DMS 273 treated with DMSO at 0.1 percent for 48 hours (cell line): ENCODE measurements at regions not wholly inside any gene's neighbourhood (a gene's known extent, or its start where the extent isn't known, plus 50 kb on each side); places are given as distances from the start of the nearest gene placed in this dataset.

Experiments
- DNase-seq: peaks from one replicate; lab custom pipeline; 2025; lab: John Stamatoyannopoulos, UW

DNA sequence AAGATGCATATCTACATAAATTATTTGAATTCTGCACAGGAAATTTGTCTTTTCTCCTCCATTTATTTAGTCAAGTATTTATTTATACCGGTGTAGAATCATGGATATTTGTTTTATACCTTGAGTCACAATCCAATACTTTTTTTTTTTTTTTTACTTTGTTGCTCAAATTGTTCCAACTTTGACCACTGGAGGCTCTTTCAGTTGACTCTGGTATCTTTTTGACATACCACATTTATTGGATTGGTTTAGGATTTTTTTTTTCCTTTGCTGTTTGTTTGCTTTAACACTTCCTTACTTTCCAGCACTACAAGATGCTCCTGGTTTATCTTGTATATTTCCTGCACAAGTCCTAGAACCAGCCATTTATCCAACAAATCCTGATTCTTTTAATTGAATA, 543.1 kb upstream of the RIOK2 start:
- no peak for DNase-seq

DNA sequence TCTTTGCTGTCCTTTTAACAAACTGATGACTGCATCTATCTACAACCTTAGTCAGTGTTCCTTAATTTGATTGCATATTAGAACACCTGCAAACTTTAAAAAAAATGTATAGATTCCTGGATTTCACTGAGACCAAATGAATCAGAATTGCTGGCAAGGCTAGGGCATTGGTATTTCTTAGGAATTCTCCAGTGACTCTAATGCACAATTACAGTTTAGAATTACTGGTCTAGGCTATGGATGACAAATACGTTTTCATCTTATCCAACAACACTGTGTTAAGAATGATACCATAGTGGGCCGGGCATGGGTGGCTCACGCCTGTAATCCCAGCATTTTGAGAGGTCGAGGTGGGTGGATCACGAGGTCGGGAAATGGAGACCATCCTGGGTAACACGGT, 545.9 kb upstream of the RIOK2 start:
- no peak for DNase-seq

DNA sequence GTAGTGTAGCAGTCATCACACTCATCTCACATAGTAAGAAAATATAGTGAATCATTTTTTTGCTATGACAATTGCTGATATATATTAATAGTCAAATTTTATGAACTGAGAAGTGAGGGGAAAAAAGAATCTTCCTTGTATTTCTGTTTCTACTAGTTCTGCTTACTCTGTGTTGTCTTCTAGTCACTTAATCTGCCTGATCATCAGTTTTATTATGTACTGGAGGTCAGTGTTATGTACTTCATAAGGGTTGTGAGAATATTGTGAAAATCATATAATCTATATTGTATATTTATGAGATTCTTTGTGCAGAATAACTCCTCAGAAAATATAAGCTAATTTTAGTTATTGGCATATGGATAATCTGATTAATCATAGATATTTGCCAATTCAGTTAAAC, 546.9 kb upstream of the RIOK2 start:
- no peak for DNase-seq

DNA sequence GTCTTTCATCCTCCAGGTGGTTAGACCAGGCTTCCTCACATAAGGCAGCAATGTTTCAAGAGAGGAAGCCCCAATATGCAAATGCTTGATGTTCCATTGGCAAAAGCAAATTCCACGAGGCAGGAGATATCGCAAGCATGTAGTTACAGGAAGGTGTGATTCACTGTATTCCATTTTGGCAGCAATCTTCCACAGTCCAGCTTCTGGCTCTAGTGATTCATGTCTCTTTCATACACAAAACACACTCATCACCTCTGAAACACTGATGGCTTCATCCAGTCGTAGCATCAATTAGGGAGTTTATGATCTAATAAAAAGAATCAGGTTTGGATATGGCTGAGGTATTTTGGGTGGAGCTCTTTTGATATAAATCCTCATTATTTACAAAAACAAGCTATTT, 552.2 kb upstream of the RIOK2 start:
- no peak for DNase-seq

DNA sequence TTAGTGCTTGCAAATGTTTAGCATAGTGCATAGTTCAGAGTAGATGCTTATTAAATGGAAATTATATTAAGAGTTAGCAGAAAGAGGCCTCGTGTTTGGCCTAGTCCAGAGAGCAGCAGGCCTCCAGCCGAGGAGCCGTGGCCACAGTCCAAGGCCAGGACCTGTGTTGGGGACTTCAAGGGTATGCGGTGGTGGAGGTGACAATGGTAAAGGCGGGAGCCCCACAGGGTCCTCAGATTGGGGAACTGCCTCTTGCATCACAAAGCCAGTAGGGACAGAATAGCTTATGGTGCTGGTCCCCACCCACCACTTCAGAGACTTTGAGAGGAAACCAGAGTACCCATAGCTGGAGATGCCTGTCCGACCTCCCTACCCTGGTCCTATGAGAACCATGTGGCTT, 554.6 kb upstream of the RIOK2 start:
- no peak for DNase-seq

DNA sequence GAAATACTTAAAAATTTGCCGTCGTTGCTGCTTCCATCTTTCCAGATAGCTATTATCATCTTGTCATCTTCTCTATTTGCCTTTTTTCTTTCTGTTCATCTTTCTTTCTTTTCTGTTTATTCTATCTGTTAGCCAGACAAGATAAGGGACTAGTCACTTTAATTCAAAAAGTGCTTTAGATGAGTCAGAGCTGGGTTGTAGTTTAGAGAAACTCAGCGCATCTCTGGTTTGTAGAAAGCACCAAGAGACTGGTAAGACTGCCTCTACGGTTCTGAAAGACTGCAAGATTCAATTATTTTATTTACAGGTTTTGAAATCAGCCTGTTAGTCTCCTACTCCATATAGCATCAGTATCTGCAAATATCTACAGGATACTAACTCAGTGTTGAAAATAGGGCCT, 562.8 kb upstream of the RIOK2 start:
- no peak for DNase-seq

DNA sequence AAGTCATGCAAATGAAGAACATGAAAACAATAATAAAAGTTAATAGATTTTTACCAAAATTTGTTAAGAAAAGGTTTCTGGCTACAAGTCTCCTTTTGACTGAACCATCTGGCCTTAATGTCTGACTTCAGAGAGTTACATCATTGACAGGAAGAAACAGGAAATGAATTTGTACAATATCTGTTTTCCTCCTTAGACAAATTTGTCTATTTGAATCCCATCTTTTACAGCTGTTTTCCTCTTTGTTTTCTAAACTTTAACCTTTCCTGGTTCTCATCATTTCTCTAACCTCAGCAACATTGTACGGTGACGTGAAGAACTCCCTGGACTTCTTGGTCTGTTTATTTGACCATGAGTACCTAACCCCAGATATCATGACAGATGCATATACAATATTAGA, 567.5 kb upstream of the RIOK2 start:
- no peak for DNase-seq

DNA sequence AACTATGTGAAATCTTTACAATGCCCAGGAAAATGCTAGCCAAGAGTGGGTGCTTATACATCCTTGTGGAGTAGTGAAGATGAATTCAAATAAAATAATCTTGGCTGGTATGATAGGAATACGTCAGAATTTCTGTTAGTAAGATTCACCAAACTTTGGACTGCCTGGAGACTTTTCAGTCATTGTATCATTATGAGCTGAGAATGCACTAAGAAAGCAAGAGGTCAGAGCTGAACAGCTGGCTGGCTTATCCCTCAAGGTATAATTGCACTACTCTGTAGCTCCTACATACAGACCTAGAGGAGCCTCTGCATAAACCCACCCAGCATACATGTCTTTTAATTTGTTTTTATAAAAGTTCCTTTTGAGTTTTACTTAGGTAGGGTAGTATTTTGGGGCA, 568.5 kb upstream of the RIOK2 start:
- no peak for DNase-seq

DNA sequence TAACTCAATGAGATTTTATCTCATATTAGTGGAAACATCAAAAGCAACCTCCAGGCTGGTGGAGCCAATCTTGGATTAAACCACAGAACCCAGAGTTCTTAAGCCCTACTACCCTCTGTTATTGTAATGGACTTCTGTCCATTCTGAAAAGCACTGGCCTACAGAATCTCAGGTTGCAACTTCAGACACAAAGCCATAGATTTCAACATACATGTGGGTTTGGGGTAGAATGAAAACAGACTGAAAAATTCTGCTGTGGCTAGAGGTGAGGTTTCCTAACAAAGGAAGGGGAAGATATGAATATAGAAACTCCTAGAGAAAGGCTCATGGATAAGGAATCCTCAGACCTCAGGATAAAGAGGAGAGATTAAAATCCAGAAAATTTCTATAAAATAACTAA, 569.8 kb upstream of the RIOK2 start:
- DNase-seq, result no peak

DNA sequence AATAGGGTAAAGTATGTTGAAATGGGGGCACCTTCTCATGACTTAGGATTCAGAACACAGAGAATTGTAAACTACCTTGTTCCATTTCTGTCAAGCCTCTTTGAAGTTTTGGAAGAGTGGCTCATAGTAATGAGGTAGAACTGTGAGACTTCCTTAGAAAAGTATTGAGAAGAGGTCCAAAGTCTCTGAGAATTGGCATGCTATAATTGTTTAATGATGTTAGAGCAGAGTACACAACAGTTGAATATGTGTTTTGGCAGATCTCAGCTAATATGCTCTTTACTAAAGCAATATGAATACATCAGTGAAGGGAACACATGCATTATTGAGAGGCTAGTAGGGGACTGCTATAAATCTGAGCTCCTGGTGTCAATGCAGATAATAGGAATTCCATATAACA, 579.4 kb upstream of the RIOK2 start:
- DNase-seq, result no peak

DNA sequence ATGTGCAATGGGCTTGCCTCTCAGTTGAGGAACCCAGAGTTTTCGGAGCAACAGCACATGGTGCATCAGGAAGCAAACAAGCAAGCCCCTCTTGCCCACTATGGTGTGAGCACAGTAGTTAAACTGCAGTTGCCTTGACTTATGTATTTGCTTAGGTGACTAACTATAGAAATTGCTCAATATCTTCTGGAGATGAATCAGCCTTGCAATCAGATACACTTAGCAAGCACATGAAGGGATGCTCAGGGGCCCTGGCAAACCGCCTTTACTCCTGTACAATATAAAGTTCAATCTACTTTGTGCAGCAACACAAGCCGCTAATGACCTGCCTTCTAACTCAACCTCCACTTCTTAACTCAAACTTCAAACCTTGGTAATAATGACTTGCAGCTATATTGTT, 581.7 kb upstream of the RIOK2 start:
- DNase-seq, result no peak

DNA sequence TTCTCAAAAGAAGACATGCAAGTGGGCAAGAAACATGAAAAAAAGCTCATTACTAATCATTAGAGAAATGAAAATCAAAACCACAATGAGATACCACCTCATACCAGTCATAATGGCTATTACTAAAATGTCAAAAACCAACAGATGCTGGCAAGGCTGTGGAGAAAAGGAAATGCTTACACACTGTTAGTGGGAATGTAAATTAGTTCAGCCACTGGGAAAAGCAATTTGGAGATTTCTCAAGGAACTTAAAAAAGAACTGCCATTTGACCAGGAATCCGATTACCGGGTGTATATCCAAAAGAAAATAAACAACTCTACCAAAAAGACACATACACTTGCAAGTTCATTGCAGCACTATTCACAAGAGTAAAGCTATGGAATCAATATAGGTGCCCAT, 595.4 kb upstream of the RIOK2 start:
- no peak for DNase-seq

DNA sequence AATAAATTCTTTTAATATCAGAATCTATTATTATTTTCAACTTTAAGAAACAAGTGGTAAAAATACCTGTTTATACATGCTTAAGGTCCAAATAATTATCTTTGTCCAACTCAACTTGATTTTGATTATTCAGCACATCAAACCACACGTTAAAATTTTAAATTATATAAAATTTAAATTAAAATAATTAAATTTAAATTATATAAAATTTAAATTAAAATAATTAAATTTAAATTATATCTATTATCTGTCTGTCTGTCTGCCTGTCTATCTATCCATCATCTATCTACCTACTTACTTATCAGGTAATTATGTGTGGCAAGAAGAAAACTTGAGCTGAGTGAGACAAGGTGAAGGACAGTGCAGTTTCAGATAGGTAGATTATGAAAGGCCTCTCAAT, 605.3 kb upstream of the RIOK2 start:
- no peak for DNase-seq

DNA sequence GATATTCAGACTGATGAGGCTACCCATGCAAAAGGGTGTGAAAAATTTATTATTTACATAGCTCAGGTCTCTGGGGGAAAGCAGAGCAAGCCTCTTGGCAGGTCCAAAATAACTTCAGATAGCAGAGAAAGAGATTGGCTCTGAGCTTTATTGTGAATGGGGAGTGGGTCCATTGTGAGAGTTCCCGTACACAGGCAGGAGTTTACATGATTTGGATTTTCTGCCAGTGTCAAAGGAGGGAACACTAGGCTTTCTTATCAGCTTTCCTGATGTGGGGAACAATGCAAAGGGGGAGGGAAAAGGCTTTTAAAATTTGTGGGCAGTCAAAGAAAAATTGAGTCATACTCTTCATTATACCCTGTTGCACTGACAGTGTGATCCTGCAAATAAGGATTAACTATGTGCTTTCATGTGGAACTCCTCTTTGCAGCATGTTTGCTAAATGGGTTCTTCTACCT, 615.0 kb upstream of the RIOK2 start:
- no peak for DNase-seq

DNA sequence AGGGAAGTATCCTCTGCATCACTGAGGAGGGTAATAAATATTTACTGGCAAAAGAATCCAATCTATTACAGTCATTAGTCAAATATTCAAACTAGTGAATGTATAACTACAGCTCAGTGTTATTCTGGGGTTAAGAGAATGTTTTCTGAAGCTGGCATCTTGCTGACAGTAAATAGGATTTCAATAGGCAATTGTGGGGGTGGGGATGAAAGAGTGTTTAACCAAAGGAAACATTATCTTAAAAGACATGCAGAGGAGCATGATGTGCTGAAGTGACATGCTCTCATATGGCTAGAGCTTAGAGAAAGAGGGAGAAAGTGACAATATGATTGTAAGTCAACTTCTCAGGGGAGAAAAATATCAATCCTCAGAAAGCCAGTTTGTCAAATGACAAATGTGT, 618.4 kb upstream of the RIOK2 start:
- DNase-seq, result no peak

DNA sequence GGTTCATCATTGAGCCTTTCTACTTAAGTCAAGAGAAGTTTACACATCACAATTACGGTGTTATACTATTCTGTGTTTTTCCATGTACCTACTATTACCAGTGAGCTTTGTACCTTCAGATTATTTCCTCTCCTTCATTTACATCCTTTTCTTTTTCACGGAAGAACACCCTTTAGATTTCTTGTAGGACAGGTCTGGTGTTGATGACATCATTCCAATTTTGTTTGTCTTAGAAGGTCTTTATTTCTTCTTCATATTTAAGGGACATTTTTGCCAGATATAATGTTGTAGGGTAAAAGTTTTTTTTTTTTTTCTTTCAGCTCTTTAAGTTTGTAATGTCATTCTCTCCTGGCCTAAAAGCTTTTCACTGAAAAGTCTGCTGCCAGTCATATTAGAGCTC, 637.1 kb upstream of the RIOK2 start:
- no peak for DNase-seq

DNA sequence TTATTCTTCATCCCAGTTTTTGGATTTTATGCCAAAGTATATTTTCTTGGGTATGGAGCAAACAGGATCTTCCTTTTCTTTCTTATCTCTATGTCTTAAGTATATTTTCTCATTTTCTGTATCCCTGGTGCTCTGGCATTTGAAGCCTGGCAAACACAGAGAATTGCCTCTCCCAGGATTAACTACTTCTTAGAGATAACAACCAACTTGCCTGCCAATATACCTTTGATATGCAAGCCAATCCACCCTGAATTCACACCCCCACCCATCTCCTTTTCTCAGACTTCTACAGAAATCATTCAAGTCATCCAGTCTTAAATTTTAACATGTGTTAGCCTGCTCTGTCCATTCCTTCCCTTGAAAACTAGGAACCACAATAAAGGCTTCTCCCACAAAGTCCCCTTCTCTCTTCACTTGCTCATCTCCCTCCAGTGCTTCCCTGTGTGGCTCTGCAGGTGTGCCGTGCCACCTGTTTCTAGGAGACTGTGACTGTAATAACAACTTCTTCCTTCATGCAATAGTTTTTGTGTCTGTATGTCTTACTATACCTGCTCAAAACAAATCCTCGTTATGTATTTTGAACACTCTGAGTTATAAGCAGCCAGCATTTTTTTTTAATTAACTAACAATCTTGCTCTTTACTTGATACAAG, 649.7 kb upstream of the RIOK2 start:
- no peak for DNase-seq

DNA sequence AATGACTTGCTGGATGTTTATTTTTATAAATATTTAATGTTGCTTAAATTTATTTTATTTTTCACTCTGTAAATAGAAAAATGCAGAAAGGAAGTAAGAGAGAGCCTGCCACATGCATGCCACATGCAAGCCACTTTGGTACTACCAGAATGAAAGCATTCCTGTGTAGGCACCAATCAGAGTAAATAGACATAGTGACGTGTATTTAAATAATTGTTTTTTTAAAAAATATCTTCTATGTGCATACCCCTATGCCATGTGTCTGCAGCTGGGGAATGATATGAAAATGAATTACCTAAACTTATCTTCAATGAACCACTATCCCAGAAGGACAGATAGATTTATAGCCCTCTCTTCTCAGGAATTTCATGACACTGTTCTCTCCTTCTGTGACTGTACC, 651.5 kb upstream of the RIOK2 start:
- DNase-seq, result no peak

DNA sequence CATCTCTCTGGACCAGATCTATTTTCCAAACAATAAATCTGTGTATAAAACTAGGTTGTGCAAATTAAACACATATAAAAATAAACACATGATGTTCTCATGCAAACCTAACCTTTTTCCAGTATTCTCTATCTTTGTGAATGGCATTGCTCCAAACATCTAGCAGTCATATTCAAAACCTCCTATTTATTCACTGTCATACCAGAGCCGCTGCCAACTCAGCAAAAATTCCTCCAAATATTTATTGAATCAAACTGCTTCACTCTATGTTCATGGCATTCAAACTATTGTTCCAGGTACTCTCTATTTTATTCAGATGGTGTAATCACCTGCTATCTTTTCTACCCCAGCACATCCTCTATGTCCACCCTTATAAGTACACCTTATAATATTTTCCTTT, 652.1 kb upstream of the RIOK2 start:
- DNase-seq, result no peak

DNA sequence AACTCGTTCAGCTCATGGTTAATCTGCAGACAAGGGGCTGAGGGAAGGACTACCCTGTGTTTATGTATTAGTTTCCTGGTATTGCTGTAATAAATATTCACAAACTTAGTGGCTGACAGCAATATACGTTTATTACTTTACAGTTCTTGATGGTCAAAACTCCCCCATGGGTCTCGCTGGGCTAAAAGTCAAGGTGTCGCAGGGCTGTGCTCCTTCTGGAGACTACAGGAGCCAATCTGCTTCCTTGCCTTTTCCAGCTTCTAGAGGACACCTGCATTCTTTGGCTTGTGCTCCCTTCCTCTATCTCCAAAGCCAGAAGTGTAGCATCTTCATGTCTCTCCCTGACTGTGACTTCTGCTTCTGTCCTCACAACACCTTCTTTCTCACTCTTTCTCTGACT, 653.8 kb upstream of the RIOK2 start:
- DNase-seq, result no peak

DNA sequence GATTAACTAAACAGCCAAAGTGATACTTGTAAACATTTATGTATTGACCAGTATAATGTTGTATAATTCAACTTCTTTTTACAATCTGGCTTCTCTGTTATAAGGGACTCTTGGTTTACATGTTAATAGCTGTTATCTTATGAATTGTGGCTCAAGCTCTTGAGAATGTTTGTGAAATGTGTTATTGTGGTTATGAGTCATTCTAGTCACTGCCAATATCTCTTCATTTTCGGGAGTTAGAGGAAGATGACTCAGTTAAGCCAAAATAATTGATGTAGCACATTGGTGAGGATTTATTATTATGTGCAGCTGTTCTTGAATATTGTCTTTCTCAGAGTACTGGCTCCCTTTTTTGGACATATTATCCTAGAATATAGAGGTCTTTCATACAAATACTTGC, 655.2 kb upstream of the RIOK2 start:
- no peak for DNase-seq

DNA sequence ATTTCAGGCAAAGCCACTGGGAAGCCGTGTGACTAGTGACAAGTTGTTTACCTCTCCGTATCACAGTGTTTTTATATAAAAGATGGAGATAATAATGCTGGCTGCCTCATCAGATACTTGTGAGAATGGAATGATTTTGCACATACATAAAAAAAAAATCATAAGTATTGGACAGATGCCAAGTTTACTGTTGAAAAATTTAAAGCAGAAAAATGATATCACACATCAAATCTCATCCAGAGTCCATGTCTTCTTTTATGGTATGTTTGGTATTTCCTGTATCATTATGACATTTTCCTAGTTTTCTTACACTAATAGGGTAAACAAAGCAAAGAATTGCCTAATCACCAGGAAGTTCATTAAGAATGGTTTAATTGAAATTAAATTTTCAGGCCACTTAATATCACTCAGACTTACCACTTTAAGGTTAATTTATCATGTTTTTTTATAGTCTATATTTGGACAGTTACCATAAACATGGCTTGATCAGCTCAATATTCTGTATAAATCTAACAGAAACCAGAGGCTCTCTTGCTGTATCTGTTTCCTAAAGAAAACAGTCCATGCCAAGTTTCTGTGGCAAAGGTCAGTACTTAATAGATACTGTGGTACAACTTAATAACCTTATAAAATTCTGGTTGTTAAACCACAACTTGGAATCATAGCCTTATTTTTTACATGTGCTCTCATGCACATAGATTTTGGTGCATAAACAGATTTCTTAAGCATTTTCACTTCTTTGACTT, 656.5 kb upstream of the RIOK2 start:
- DNase-seq, result no peak

DNA sequence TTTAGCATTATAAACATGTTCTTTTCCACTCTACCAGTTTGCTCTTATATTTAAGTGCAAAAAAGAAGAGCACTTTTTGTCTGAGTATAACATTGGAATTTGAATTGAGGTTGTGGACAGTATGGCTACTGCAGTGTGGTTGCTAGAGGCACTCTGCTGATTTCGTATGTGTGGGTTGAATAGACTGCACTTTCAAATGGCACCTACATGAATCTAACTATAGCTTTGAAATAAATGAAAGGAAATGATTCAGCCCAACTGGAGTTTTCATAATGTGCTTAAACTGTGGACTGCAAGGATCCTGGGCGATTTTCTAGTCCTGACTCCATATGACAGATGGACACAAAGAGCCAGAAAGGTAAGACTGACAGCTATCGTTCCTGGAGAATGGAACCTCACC, 657.6 kb upstream of the RIOK2 start:
- no peak for DNase-seq

DNA sequence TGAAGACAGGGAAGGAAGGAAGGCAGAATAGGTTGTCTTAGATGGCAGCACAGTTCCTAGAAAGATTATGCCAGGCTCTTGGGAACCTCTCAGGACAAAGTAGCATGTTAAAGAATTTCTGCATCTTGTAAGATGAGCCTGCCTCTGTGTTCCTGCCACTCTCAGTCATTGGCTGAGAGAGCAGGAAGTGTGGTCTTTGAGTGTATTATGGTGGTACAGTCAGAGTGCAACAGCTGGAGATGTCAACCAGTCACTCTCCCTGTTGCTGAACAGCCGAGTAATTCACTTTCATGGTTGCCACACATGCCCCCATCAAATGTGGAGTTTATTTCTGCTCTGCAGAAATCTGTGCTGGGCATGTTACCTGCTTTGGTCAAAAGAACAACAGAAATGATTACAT, 659.6 kb upstream of the RIOK2 start:
- no peak for DNase-seq
